Activated naive CD4-positive, alpha-beta T cell treated with anti-CD3 and anti-CD28 coated beads, Interleukin-2, amount 10 ng/mL, durations not matched to agents 7 days and 5 days (primary cell): ENCODE measurements at regions not wholly inside any gene's neighbourhood (a gene's known extent, or its start where the extent isn't known, plus 50 kb on each side); places are given as distances from the start of the nearest gene placed in this dataset.
"Not testable (repeated sequence)": the region's sequence is repeated elsewhere in the genome, so short reads cannot be mapped to it uniquely, and the experiment has no call there.

Experiments used
- CTCF ChIA-PET: fragments of 350-600 bp; sonication (Branson Sonifier 250); formaldehyde crosslinking; loops from one replicate; lab custom pipeline; 2021; ENCODE audit warnings: antibody characterized with exemption; lab: Charles Lee
- DNase-seq: peaks from one replicate; pipeline ENCODE4 v3.0.0-alpha.2; 2020
- H3K27ac Mint-ChIP-seq: one replicate; pipeline ENCODE4 v1.8.0; 2021; ENCODE audit warnings: mild to moderate bottlenecking, moderate library complexity, mixed read lengths
- H3K27me3 Mint-ChIP-seq: one replicate; pipeline ENCODE4 v1.8.0; 2021; ENCODE audit warnings: mild to moderate bottlenecking, mixed read lengths
- H3K36me3 Mint-ChIP-seq: one replicate; pipeline ENCODE4 v1.8.0; 2021; ENCODE audit warnings: mixed read lengths
- H3K4me1 Mint-ChIP-seq: one replicate; pipeline ENCODE4 v1.8.0; 2021; ENCODE audit warnings: mixed read lengths
- H3K4me3 Mint-ChIP-seq: one replicate; pipeline ENCODE4 v1.8.0; 2021; ENCODE audit warnings: mild to moderate bottlenecking, moderate library complexity, mixed read lengths
- H3K9me3 Mint-ChIP-seq: one replicate; pipeline ENCODE4 v1.8.0; 2021; ENCODE audit warnings: mixed read lengths

DNA sequence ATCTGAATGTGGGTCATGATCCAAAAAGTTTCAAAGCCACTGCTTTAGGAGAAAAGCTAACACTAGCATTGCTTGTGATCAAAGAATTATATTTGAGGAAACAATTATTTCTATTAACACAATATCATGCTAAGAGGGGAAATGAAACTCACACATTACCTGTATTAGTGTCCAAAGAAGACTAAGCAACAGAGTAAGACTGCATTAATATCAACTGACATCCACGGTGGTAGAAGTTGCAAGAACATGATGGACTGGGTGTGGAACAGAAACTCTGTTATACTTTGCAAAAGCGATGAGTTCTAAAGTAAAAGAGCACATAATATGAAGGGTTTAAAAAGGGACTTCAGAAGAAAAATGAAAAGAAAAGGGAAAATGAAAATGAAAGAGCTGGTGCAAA, 648.3 kb upstream of the NECTIN3 start:
- H3K27ac Mint-ChIP-seq: no peak overlapping the region
- no peaks in the 10 kb centered on the region for H3K4me1 Mint-ChIP-seq
- CTCF ChIA-PET: no interaction called here

DNA sequence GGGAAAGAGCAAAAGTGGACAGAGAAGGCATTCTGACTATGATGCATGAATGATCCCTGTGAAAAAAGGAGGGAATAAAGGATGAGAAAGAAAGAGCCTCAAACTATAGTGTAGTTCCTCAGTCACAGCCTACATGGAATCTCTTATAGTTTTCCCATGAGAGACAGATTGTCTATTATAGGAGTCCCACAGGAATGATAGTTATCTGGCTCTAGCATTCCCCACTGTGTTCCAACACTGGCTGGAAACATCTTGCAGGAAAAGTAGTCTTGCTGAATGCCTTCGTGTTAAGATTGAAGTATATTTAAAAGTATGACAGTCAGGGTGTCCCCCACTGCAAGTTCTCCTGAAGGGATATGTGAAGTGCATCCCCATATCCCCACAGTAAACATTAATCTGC, 641.5 kb upstream of the NECTIN3 start:
- Mint-ChIP-seq H3K9me3 (no peaks in the 10 kb centered on the region), H3K27ac (no peak overlapping the region), H3K4me3 (no peak overlapping the region), H3K36me3 (no peaks in the 10 kb centered on the region), H3K27me3 (no peaks in the 10 kb centered on the region), H3K4me1 (no peaks in the 10 kb centered on the region)
- CTCF ChIA-PET: no interaction called here
- no peak for DNase-seq

More for the DNA sequence above, 648.3 kb upstream of the NECTIN3 start:
- Mint-ChIP-seq H3K4me3 (no peak overlapping the region), H3K36me3 (no peaks in the 10 kb centered on the region), H3K27me3 (no peaks in the 10 kb centered on the region), H3K9me3 (no peaks in the 10 kb centered on the region)
- DNase-seq: no peak

DNA sequence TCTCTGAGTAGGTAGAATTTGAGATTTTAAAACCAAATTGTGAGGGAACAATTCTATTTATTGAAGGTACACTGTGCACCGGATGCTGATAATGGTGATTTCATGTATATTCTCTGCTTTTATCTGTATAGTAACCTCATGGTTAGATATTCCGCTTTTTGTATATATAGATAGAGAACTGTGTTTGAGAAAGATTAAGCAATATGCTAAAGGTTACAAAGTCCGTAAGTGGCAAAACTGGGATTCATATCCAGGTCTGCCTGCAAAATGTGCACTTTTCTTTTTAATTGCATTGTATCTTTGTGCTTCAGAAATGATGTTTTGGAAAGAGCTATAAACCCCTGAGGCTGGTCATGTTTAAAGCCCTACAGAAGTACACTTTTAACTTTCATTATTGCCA, 635.4 kb upstream of the NECTIN3 start:
- Mint-ChIP-seq H3K27ac (no peak overlapping the region), H3K9me3 (no peaks in the 10 kb centered on the region), H3K4me3 (no peak overlapping the region), H3K4me1 (no peaks in the 10 kb centered on the region), H3K36me3 (no peaks in the 10 kb centered on the region), H3K27me3 (no peaks in the 10 kb centered on the region)
- DNase-seq: no peak
- CTCF ChIA-PET: no interaction called here

DNA sequence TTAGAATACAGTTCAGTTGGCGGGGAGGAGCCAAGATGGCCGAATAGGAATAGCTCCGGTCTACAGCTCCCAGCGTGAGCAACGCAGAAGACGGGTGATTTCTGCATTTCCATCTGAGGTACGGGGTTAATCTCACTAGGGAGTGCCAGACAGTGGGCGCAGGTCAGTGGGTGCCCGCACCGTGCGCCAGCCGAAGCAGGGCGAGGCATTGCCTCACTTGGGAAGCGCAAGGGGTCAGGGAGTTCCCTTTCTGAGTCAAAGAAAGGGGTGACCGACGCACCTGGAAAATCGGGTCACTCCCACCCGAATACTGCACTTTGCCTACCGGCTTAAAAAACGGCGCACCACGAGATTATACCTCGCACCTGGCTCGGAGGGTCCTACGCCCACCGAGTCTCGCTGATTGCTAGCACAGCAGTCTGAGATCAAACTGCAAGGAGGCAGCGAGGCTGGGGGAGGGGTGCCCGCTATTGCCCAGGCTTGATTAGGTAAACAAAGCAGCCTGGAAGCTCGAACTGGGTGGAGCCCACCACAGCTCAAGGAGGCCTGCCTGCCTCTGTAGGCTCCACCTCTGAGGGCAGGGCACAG, 631.5 kb upstream of the NECTIN3 start:
- H3K9me3 Mint-ChIP-seq, H3K4me3 Mint-ChIP-seq, H3K4me1 Mint-ChIP-seq, H3K27me3 Mint-ChIP-seq, DNase-seq, CTCF ChIA-PET, H3K36me3 Mint-ChIP-seq, H3K27ac Mint-ChIP-seq: not testable (repeated sequence)

DNA sequence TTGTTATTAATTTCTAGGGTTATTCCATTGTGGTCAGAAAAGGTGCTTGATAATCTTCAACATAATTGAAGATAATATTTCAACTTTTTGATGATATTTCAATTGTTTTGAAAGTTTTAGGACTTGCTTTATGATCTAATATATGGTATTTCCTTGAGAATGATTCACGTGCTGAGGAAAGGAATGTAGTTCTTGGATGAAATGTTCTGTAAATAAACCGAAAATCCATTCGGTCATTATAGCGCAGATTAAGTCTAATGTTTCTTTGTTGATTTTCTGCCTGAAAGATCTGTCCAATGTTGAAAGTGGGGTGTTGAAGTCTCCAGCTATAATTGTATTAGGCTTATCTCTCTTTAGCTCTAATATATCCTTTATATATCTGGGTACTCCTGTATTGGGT, 617.5 kb upstream of the NECTIN3 start:
- CTCF ChIA-PET: no interaction called here
- Mint-ChIP-seq H3K36me3 (no peaks in the 10 kb centered on the region), H3K4me1 (no peaks in the 10 kb centered on the region), H3K9me3 (peaks cover 3% of the 10 kb centered on the region), H3K27me3 (no peaks in the 10 kb centered on the region), H3K27ac (no peak overlapping the region), H3K4me3 (no peak overlapping the region)
- no peak for DNase-seq

DNA sequence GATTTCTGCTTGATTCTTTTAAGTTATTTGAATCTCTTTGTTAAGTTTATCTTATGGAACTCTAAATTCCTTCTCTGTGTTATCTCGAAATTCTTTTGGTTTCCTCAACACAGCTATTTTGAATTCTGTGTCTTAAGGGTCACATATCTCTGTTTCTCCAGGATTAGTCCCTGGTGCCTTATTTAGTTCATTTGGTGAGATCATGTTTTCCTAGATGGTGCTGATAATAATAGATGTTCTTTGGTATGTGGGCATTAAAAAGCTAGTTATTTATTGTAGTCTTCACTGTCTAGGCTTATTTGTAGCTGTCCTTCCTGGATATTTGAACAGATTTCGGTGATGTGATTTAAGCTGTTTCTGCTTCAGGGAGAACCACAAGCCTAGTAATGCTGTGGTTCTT, 615.6 kb upstream of the NECTIN3 start:
- H3K4me3 Mint-ChIP-seq: no peak overlapping the region
- no peaks in the 10 kb centered on the region for H3K36me3 Mint-ChIP-seq
- peaks cover 3% of the 10 kb centered on the region for H3K9me3 Mint-ChIP-seq
- CTCF ChIA-PET: no interaction called here
- no peaks in the 10 kb centered on the region for H3K4me1 Mint-ChIP-seq
- H3K27ac Mint-ChIP-seq: no peak overlapping the region
- DNase-seq: no peak
- H3K27me3 Mint-ChIP-seq: no peaks in the 10 kb centered on the region

DNA sequence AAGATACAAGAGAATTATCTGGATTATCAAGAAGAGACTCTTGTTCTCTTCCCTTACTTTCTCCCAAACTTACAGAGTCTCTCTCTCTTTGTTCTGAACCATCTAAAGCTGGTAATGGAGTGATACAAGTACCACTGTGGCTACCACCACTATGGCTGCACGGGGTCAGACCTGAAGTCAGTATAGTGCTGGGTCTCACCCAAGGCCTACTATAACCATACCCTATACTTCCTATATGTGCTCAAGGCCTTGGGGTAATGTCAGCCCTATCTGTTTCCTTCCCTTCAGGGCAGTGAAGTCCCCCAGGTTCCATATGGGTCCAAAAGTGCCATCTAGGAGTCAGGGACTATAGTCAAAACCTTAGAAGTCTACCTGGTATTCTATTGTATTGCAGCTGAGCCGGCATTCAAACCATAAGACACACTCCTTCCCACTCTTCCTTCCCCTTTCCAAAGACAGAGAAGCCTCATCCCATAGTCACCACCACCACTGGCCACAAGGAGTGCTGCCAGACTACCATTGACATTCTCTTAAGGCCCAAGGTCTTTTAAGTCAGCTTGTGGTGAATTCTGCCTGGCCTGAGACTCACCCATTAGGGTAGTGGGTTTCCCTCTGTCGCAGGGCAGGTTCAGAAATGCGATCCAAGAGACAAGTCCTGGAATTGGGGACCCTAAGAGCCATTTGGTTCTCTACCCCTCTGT, 615.0 kb upstream of the NECTIN3 start:
- CTCF ChIA-PET: no interaction called here
- Mint-ChIP-seq H3K27me3 (no peaks in the 10 kb centered on the region), H3K36me3 (no peaks in the 10 kb centered on the region), H3K27ac (no peak overlapping the region), H3K9me3 (peaks cover 3% of the 10 kb centered on the region), H3K4me1 (no peaks in the 10 kb centered on the region), H3K4me3 (no peak overlapping the region)
- DNase-seq: no peak

DNA sequence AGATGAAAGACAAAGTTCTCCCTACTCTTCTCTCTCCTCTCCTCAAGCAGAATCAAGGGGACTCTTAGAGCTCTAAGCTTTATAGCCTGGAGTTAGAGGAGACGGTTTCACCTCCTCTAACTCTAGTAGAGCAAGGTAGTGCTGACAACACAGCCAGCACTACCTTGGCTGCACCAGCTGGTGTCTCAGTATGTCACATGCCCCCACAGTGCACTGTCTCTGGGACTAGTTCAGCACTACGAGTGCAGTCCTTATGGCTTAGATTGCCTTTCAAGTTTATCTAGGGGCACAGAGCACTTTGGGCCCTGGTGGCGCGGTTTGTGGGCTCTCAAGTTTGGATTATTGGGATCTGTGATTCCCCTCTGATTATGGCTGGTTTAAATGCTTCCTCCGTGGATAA, 614.1 kb upstream of the NECTIN3 start:
- Mint-ChIP-seq H3K27ac (no peak overlapping the region), H3K27me3 (no peaks in the 10 kb centered on the region), H3K4me3 (no peak overlapping the region), H3K4me1 (no peaks in the 10 kb centered on the region), H3K9me3 (peaks cover 3% of the 10 kb centered on the region), H3K36me3 (no peaks in the 10 kb centered on the region)
- CTCF ChIA-PET: interaction anchor here (0.6 kb wide), 1 partner anchor 140 kb away, joined by 3 read pairs; no protein-coding TSS in a partner anchor
- DNase-seq: no peak

DNA sequence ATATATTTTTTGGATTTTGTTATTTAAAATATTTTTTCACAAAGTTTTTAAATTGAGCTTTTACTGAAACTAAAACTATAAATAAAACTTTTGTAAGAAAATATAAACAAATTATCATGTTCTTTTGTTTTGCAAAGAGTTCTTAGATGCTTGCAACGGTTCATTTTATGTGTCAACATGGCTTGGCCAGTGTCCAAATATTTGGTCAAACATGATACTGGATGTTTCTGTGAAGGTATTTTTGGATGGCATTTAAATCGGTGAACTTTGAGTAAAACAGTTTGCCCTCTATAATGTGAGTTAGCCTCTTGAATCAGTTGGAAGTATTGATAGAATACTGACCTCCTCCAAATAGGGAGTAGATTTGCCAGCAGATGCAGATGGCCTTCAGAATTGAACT, 612.6 kb upstream of the NECTIN3 start:
- peaks cover 3% of the 10 kb centered on the region for H3K9me3 Mint-ChIP-seq
- no peak for DNase-seq

DNA sequence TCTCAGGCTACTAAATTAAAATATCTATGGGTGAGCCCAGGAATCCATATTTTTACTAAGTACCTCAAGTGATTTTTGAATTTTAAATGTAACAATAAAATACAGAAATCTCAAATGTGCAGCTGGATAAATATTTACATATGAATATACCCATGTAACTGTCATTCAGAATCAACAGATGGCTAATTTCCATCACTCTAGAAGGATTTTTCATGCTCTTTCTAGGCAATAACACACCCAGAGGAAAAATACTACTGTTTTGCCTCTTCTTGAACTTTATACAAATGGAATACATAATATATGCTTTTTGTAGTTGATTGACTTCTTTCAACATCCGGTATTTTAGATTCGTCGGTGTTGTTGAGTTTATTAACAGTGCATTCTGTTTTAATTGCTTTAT, 601.3 kb upstream of the NECTIN3 start:
- H3K9me3 Mint-ChIP-seq: no peaks in the 10 kb centered on the region
- DNase-seq: no peak
- no peak overlapping the region for H3K27ac Mint-ChIP-seq
- H3K27me3 Mint-ChIP-seq: peaks cover 7% of the 10 kb centered on the region
- no peaks in the 10 kb centered on the region for H3K4me1 Mint-ChIP-seq
- H3K36me3 Mint-ChIP-seq: no peaks in the 10 kb centered on the region
- no peak overlapping the region for H3K4me3 Mint-ChIP-seq
- CTCF ChIA-PET: no interaction called here

More for the DNA sequence above, 612.6 kb upstream of the NECTIN3 start:
- Mint-ChIP-seq H3K4me3 (no peak overlapping the region), H3K36me3 (no peaks in the 10 kb centered on the region), H3K4me1 (no peaks in the 10 kb centered on the region), H3K27ac (no peak overlapping the region), H3K27me3 (no peaks in the 10 kb centered on the region)
- CTCF ChIA-PET: no interaction called here

DNA sequence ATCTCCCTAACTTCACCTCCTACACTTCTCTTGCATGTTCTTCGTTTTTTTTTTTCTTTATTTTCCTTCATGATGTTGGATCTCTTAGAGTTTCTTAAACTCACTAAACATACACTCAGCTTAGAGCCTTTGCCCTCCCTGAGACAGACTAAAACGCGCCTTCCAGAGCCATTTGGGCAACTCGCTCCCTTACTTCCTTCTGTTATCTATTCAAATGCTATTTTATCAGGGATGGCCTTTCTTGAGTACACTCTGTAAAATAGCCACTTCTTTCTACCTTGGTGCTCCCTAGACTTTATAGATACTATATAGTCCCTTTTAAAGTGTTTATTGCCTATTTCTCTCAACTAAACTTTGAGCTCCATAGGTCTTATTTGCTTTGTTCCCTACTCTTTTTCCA, 598.2 kb upstream of the NECTIN3 start:
- Mint-ChIP-seq H3K4me3 (no peak overlapping the region), H3K36me3 (no peaks in the 10 kb centered on the region), H3K4me1 (no peaks in the 10 kb centered on the region), H3K27ac (no peak overlapping the region), H3K9me3 (no peaks in the 10 kb centered on the region), H3K27me3 (peaks cover 3% of the 10 kb centered on the region)
- CTCF ChIA-PET: no interaction called here
- no peak for DNase-seq

DNA sequence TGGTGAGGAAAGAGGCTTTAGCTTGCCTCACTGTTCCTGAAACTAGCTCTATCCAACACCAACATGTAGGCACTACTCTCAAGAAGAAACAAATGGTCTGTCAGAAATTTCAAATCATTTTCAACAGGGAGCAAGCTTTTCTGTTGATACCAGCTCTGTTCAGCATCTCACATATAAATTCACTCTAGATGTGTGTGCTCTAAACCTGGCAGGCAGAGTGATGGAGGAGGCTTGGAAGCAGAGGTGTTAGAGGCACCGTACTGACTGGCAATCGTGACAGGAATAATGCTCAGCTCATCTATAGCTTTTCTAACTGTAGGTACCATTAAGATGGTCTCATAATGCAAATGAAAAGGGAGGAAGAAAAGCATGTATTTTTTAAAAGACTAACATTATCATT, 597.2 kb upstream of the NECTIN3 start:
- Mint-ChIP-seq H3K4me1 (no peaks in the 10 kb centered on the region), H3K9me3 (no peaks in the 10 kb centered on the region), H3K27me3 (peaks cover 3% of the 10 kb centered on the region), H3K27ac (no peak overlapping the region), H3K4me3 (no peak overlapping the region), H3K36me3 (no peaks in the 10 kb centered on the region)
- CTCF ChIA-PET: no interaction called here
- DNase-seq: no peak

DNA sequence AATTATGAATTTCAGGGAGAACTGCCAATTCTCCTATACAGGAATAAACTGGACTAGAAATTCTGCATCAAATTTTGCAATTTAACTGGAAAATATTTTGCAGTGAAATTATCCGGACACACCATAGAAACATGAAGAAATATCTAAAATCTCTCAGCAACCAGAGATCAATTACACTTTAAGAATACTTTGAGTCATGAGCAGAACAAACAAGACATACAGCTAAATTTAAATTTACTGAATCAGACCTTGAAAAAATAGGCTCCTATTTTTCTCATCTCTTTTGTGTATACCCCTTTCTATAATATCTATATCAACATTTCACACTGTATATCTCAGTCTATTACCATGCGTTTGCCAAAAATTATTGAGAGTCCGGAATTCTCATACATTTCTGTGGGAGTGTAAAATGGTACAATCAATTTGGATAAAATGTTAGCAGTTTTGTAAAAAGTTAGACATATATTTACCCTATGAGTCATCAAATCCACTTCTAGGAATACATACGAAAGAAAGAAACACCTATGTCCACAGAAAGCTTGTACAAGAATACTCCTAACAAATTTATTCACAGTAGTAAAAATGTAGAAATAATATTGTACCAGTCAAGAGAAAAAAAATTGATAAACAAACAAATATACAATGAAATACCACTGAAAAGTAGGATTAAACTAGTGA, 593.1 kb upstream of the NECTIN3 start:
- H3K36me3 Mint-ChIP-seq: no peaks in the 10 kb centered on the region

DNA sequence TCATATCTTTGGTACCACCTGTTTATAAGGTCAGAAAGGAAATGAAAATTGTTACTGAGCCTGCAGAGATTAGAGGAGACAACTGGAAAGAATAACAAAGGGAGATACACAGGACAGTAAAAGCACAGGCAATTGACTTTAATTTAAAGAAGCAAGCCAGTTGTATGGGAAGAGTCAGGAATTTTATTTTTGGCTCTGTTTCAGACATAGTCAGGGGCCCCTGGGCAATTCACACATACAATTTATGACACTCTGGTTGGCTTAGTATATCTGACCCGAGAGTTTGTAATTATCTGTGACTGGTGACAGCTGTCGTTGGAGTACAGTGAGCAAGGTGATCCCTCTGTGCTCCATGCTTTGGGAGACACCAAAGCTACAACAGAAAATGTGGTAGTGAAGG, 591.9 kb upstream of the NECTIN3 start:
- Mint-ChIP-seq H3K9me3 (no peaks in the 10 kb centered on the region), H3K27ac (no peak overlapping the region)
- CTCF ChIA-PET: no interaction called here

More for the DNA sequence above, 593.1 kb upstream of the NECTIN3 start:
- H3K27me3 Mint-ChIP-seq: no peaks in the 10 kb centered on the region
- no peaks in the 10 kb centered on the region for H3K9me3 Mint-ChIP-seq
- H3K4me1 Mint-ChIP-seq: no peaks in the 10 kb centered on the region
- no peak overlapping the region for H3K27ac Mint-ChIP-seq
- DNase-seq: no peak
- H3K4me3 Mint-ChIP-seq: no peak overlapping the region
- CTCF ChIA-PET: no interaction called here

DNA sequence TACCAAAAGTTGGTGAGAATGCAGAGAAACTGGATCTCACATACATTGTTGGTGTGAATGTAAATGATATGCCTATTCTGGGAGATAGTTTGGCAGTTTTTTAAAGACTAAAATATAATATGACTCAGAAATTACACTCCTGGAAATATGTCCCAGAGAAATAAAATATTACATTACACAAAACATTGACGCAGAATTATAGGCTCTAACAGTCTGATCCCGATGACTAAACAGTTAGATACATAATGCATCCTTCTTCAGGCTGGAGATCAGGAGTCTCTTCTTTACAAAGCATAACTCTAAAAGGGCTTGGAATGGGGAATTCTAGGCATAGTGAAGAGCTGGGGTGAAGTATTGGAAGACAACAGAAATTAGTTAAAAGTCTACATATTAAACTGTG, 586.2 kb upstream of the NECTIN3 start:
- H3K36me3 Mint-ChIP-seq: no peaks in the 10 kb centered on the region
- no peak overlapping the region for H3K4me3 Mint-ChIP-seq
- peaks cover 11% of the 10 kb centered on the region for H3K9me3 Mint-ChIP-seq
- CTCF ChIA-PET: no interaction called here
- DNase-seq: no peak
- no peak overlapping the region for H3K27ac Mint-ChIP-seq
- H3K27me3 Mint-ChIP-seq: no peaks in the 10 kb centered on the region
- no peaks in the 10 kb centered on the region for H3K4me1 Mint-ChIP-seq

More for the DNA sequence above, 591.9 kb upstream of the NECTIN3 start:
- H3K4me3 Mint-ChIP-seq: no peak overlapping the region
- H3K27me3 Mint-ChIP-seq: no peaks in the 10 kb centered on the region
- no peak for DNase-seq
- H3K4me1 Mint-ChIP-seq: no peaks in the 10 kb centered on the region
- no peaks in the 10 kb centered on the region for H3K36me3 Mint-ChIP-seq
